Activated CD8-positive, alpha-beta memory T cell treated with anti-CD3 and anti-CD28 coated beads for 36 hours (primary cell): ENCODE measurements at regions not wholly inside any gene's neighbourhood (a gene's known extent, or its start where the extent isn't known, plus 50 kb on each side); places are given as distances from the start of the nearest gene placed in this dataset.

Experiments used
- CTCF ChIA-PET: fragments of 350-600 bp; sonication (Branson Sonifier 250); formaldehyde crosslinking; loops from one replicate; lab custom pipeline; 2021; ENCODE audit warnings: antibody characterized with exemption; lab: Charles Lee
- POLR2A ChIA-PET: fragments of 350-600 bp; sonication (Branson Sonifier 250); formaldehyde crosslinking; loops from one replicate; lab custom pipeline; 2021; ENCODE audit warnings: antibody characterized with exemption; lab: Charles Lee

DNA sequence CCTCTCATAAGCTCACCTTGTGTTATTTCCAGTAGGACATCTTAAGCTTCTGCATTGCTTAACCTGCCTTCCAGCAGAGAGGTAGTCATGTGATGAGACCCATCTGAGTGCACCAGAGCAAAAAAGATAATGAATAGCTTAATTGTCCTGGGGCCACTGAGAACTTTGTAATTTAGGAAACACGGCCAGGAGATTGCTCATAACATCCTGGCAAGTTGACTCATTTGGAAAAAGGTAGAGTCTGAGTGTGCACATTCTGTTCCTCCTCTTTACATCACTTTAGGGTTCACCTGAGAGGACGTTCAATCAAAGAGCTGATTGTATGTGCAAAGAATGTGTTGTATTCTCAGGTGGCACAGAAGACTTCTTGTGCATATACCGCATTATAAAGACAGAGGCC lies 830.2 kb upstream of the SOX11 start:
- POLR2A ChIA-PET = no interaction called here
- CTCF ChIA-PET = no interaction called here

GRCh38 chr2:4866198-4866597 lies 826.0 kb upstream of the SOX11 start:
- POLR2A ChIA-PET = no interaction called here

DNA sequence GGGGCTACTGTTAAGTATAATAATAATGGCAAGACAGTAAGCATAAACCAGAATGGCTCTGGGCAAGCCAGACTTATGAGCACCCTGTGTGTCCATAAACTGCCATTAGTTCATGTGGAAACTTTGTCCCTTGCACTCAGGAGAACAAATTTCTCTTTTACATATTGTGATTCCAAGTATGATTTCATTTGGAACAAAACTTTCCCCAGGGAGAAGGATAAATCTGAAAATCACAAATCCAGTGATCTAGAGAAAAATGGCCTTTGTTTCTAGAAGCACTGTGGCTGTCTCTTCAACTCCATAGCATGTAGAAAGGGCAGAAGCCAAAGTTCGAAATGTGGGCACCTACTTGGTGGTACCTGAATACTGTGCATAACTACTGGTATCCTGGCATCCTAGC lies 823.7 kb upstream of the SOX11 start:
- CTCF ChIA-PET = no interaction called here
- POLR2A ChIA-PET = no interaction called here

More at GRCh38 chr2:4866198-4866597, 826.0 kb upstream of the SOX11 start:
- CTCF ChIA-PET = no interaction called here

GRCh38 chr2:4869154-4869553 lies 823.0 kb upstream of the SOX11 start:
- ChIA-PET POLR2A (no interaction called here), CTCF (no interaction called here)

DNA sequence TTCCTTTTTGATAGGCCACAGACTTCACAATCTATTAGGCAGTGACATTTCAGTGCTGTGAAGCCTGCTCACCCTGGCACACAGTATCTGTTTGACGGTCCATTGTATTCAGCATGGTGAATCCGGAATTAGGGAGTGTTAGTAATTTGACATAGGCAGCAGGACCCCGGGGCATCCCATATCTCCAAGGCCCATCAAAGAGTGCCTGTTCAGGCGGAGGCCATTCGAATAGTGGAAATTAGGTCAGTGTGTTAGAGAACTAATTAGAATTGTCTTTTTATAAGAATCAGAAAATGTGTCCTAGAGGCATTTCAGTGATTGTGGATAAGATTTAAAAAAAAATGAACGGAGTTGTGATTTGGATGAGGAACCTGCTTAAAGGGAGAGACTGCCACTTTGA lies 818.8 kb upstream of the SOX11 start:
- CTCF ChIA-PET = no interaction called here
- POLR2A ChIA-PET = no interaction called here

DNA sequence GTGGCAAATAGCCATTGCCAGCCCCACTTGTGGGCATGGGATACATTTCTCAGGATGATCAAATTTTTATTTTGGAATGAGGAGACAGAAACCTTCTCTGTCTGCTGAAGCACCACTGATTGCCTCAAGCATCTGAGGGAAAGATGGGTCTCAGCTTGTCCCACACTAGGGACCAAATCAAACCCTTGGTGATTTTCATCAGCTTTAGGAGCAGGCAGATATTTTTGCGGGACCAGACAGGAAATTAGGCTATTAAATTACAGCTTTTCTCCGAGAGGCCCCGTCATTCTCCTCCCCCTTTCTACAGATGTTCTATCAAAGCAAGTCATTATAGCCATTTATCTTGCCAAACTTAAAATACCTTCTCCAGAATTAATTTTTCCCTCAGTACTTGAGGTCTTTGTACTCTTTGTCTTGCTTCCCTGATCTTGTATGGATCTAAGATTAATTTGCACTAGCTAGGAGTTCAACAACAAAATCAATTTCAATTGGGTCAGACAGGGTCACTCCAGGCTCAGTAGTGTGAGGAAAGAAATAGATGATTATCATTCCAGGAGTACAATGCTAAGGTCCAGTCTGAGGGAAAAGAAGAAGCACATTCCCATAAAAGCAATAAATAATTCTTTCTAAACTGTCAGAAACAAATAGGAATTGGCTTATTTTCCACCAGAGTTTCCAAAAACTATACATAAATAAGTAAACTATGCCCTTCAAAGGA lies 818.1 kb upstream of the SOX11 start:
- ChIA-PET CTCF (no interaction called here), POLR2A (no interaction called here)

DNA sequence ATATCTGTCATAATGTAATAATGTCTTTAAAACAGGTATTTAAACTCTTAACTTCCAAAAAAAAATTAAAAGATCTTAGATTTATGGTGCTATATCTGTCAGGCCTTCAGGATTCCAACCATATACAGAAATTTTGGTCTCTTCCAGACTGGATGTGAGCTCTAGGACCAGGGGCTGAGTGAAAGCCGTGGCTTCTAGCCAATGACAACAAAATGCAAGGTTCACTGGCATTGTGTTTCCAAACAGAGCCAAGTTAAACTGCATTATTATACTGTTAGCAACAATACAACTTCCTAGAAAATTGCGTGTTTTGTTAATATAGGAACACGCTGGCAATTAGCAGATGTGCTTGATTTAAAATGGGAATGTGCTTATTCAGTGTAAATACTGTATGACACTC lies 809.8 kb upstream of the SOX11 start:
- CTCF ChIA-PET = no interaction called here
- POLR2A ChIA-PET = no interaction called here

GRCh38 chr2:4882941-4883340 lies 809.2 kb upstream of the SOX11 start:
- CTCF ChIA-PET = no interaction called here

GRCh38 chr2:4883375-4883774 lies 808.8 kb upstream of the SOX11 start:
- ChIA-PET CTCF (no interaction called here), POLR2A (no interaction called here)

More at GRCh38 chr2:4882941-4883340, 809.2 kb upstream of the SOX11 start:
- POLR2A ChIA-PET = no interaction called here

- CTCF ChIA-PET = no interaction called here
Measured at GRCh38 chr2:4884117-4884571, 808.0 kb upstream of the SOX11 start.

DNA sequence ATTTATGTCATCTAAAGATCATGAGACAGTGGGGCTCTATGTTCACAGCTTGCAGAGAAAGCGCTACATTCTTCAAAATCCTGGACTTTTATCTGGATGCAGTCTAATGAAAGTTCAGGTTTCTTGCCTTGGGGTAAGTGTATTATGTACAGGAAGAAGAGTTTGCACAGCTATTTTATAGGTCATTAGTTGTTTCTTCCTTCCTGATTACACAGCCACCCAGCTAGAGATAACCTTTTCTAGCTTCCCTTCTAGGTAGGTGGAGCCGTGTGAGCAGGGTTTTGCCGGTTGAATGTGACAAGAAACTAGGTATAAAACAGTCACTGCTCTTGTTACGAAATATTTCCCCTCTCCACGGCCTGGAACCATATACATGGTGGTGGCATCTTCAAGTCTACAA lies 800.8 kb upstream of the SOX11 start:
- ChIA-PET POLR2A (no interaction called here), CTCF (no interaction called here)

More at GRCh38 chr2:4884117-4884571, 808.0 kb upstream of the SOX11 start:
- POLR2A ChIA-PET = no interaction called here

DNA sequence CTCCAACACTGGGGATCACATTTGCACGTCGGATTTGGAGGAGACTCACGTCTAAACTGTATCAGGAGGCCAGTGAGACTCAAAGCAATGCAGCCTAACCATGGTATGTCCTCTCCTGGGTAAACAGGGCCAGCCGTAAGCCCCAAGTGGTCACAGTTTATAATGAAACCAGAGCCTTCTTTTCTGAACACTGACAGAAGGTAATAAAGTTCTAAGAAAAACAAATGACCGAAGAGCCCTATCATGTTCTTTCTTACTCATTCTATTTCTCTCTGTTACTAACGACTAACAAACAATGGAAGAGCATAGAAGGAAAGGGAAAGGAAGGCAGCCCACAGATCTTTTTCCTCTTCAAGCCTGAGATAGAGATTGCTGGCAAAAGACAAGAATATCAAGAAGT lies 796.8 kb upstream of the SOX11 start:
- CTCF ChIA-PET = no interaction called here
- POLR2A ChIA-PET = no interaction called here

- ChIA-PET CTCF (no interaction called here), POLR2A (no interaction called here)
Measured at GRCh38 chr2:4898706-4899105, 793.5 kb upstream of the SOX11 start.

DNA sequence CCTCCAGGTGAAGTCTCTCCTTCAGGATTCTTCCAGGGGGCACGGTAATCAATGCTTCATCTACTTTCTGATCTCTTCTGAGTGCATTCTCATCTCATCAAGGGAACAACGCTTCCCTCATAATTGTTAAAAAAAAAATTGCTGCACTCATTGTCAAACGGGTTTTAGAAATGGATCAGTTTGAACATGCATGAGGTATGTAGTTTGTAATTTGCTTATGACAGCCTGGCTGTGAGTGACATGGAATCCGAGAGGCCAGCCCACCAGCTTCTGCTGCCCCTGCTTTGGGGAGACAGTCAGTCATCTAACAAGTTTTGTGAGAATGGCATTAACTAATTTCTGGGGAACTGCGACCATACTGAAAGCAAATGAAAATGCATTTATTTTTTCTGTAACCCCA lies 791.9 kb upstream of the SOX11 start:
- CTCF ChIA-PET = no interaction called here
- POLR2A ChIA-PET = no interaction called here

DNA sequence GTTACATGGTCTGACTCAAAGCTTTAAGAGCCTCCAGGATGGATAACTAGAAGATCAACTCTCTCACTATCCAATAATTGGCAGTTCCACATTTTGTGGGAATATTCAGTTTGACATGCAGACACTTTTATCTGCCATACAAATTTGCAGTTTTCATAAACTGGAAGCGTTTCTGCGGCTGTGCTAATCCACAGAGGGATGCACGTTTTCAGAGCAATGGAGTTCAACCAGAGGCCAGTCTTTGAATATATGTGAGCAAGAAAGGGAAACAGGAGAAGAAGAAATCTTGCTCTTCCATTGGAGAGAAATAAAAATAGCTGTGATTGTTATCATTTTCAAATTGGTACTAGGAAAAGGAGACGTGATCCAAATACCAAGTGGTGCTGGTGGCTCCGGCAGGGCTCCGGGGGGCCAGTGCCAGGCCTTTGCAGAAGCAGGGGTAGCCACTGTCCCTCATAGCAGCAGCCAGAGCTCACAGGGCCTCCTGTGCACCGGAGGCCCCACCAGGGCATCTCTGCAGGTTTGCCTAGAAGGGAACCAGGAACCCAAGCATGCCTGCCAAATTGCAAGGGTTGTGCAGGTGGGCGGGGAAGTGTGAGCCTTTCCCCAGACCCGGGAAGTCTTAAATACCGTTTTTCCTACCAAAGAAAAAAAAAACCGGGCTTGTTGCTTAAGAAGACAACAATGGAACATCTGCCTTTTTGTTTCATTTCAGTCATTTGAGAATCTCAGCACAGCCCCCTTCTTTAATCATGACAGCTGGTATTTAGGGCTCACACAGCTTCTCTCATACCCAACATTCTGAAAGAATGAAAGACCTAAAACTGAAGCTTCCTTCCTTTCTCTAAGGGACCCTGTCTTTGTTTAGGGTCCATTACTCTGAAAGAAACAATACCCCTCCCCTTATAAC lies 791.1 kb upstream of the SOX11 start:
- ChIA-PET POLR2A (no interaction called here), CTCF (no interaction called here)

DNA sequence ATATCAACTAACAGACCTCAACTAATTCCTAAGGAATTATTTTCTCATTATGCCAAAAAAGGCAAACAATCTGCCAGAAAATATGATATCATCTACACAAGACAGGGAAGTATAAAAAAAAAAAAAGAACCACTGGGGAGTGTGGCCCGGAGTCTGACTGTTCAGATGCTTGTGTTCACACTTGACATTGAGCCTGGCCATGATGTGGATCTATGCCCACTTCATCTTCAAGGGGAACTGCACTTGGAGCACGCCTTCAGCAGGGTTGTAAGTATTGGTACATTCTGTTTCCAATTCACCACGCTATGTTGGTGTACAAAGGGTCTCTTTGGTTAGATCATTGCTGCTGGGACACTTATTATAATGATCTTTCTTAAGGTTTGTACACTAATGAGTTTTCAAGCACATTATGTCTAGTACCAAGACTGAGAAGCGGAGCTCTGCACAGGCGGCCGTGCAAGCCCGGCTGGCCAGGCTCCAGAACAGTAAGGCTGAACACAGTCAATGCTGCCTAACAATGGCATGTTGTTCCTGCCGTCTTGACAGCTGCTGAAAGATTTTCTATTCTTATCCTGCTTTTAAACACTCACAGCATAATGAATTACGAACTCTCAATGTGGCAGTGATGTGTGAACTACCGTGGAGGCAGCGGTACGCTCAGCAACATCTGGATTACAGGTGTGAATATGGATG lies 788.4 kb upstream of the SOX11 start:
- CTCF ChIA-PET = no interaction called here
- POLR2A ChIA-PET = no interaction called here

DNA sequence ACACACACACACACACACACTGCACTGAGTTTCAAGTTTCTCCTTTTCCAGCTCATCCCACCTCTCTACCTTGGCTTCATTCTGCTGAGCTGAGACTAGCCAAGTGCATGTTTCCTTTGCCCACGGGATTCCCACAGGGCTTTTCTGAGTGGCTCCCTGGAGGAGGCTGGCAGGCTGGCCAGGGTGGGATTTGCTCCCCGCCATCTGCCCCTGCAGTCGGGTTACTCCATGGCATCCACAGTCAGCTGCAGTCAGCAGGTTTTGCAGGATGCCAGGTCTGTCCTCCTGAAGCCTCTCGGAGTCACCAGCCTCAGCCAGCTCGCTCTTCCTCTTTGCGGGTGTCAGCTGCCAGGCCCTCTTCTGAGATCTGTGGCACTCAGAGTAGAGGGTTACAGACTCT lies 783.7 kb upstream of the SOX11 start:
- CTCF ChIA-PET = no interaction called here
- POLR2A ChIA-PET = no interaction called here

GRCh38 chr2:4909346-4910009 lies 782.7 kb upstream of the SOX11 start:
- CTCF ChIA-PET = no interaction called here
- POLR2A ChIA-PET = no interaction called here

DNA sequence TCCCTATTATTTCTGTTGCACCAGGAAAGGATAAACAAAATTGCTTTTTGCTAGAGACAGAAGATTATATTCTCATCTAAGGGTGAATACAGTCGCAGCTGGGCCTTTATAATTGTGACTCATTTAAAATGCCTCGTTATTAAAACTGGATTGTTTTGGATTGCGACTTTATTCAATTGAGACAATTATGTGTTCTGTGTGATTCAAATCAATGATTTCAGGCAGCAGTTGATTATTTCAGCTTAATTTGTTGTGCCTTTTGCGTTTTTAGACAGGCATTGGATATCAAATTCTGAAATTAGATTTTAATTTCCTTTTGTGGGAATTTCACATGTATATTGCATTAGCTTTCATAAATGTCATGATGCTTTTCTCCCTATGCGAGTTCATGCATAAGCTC lies 778.1 kb upstream of the SOX11 start:
- ChIA-PET CTCF (no interaction called here), POLR2A (no interaction called here)

- CTCF ChIA-PET = no interaction called here
Measured at GRCh38 chr2:4914551-4914950, 777.6 kb upstream of the SOX11 start.

More at GRCh38 chr2:4914551-4914950, 777.6 kb upstream of the SOX11 start:
- POLR2A ChIA-PET = no interaction called here
